ENCODE measurements at regions not wholly inside any gene's neighbourhood (a gene's known extent, or its start where the extent isn't known, plus 50 kb on each side); places are given as distances from the start of the nearest gene placed in this dataset.
A peak's percentile ranks its signal among the peaks of the same experiment; 100 is the strongest.

GRCh38 chr2:78009289-78009688, 487.1 kb upstream of the LRRTM4 start:
- H3K14ac ChIP-seq (ENCODE audit: low read length) = no peak overlapping the region
- no peak overlapping the region for H2BK120ac ChIP-seq (ENCODE audit: low read depth, low read length)
- no peak overlapping the region for H2AFZ ChIP-seq (ENCODE audit: low read length)
- H3K4me3 ChIP-seq (ENCODE audit: low read length in 2 of 2) = no peak overlapping the region
- no peaks in the 10 kb centered on the region for H3K4me1 ChIP-seq (ENCODE audit: control insufficient read depth in 2 of 2, insufficient read depth in 1 of 2, low read depth in 1 of 2, low read length in 2 of 2)
- H3K9me3 ChIP-seq (replicated peaks in 1 of 2; ENCODE audit: control insufficient read depth in 2 of 2, insufficient read depth in 1 of 2, low read depth in 1 of 2, low read length in 2 of 2) = peaks cover 0 to 2% of the 10 kb centered on the region in 2 donors
- no peak overlapping the region for H2BK5ac ChIP-seq (ENCODE audit: low read length)
- H3K27ac ChIP-seq (replicated peaks; ENCODE audit: low read length) = no peak overlapping the region
- no peaks in the 10 kb centered on the region for H3K36me3 ChIP-seq (replicated peaks in 1 of 2; ENCODE audit: control insufficient read depth in 2 of 2, insufficient read depth in 2 of 2, low read length in 2 of 2)
- H3K23ac ChIP-seq (ENCODE audit: low read depth, low read length, poor library complexity) = no peak overlapping the region
- H2BK12ac ChIP-seq (ENCODE audit: low read length) = no peak overlapping the region
- H3K4ac ChIP-seq (ENCODE audit: low read length) = no peak overlapping the region
- no peak overlapping the region for H2AK5ac ChIP-seq (ENCODE audit: low read depth, low read length)
- no peaks in the 10 kb centered on the region for H3K27me3 ChIP-seq (ENCODE audit: control insufficient read depth in 3 of 3, insufficient read depth in 3 of 3, low read depth in 1 of 3, low read length in 3 of 3)
- no peak overlapping the region for H4K91ac ChIP-seq (ENCODE audit: low read depth, low read length, poor library complexity)
- no peak overlapping the region for H3K9ac ChIP-seq (ENCODE audit: low read depth, low read length, poor library complexity)
- H3K4me2 ChIP-seq (ENCODE audit: insufficient read depth, low read length, poor library complexity, severe bottlenecking) = no peak overlapping the region
- no peak overlapping the region for H4K8ac ChIP-seq (ENCODE audit: low read depth, low read length)
- no peak overlapping the region for H2BK15ac ChIP-seq (ENCODE audit: low read length)
- no peaks in the 10 kb centered on the region for H3K79me1 ChIP-seq (ENCODE audit: low read depth, low read length)
- H3K18ac ChIP-seq (ENCODE audit: low read length) = no peak overlapping the region
- DNase-seq (ENCODE audit: low spot score) = no peak

- H4K91ac ChIP-seq (ENCODE audit: low read depth, low read length, poor library complexity) = no peak overlapping the region
- H2AFZ ChIP-seq (ENCODE audit: low read length) = no peak overlapping the region
- no peaks in the 10 kb centered on the region for H3K36me3 ChIP-seq (replicated peaks in 1 of 2; ENCODE audit: control insufficient read depth in 2 of 2, insufficient read depth in 2 of 2, low read length in 2 of 2)
- H3K14ac ChIP-seq (ENCODE audit: low read length) = no peak overlapping the region
- no peaks in the 10 kb centered on the region for H3K27me3 ChIP-seq (ENCODE audit: control insufficient read depth in 3 of 3, insufficient read depth in 3 of 3, low read depth in 1 of 3, low read length in 3 of 3)
- H3K4me1 ChIP-seq (ENCODE audit: control insufficient read depth in 2 of 2, insufficient read depth in 1 of 2, low read depth in 1 of 2, low read length in 2 of 2) = no peaks in the 10 kb centered on the region
- no peak overlapping the region for H4K8ac ChIP-seq (ENCODE audit: low read depth, low read length)
- H2BK15ac ChIP-seq (ENCODE audit: low read length) = no peak overlapping the region
- H3K4me3 ChIP-seq (ENCODE audit: low read length in 2 of 2) = no peak overlapping the region
- H2BK120ac ChIP-seq (ENCODE audit: low read depth, low read length) = no peak overlapping the region
- no peak overlapping the region for H3K18ac ChIP-seq (ENCODE audit: low read length)
- no peak overlapping the region for H3K9ac ChIP-seq (ENCODE audit: low read depth, low read length, poor library complexity)
- no CpG with 5 or more reads among the region's 2 CpGs for WGBS, 2 donors (ENCODE audit: extremely low coverage in 2 of 2, insufficient read length in 2 of 2, insufficient replicate concordance in 1 of 2)
- no peaks in the 10 kb centered on the region for H3K79me1 ChIP-seq (ENCODE audit: low read depth, low read length)
- H3K4ac ChIP-seq (ENCODE audit: low read length) = no peak overlapping the region
- H2AK5ac ChIP-seq (ENCODE audit: low read depth, low read length) = no peak overlapping the region
- H3K4me2 ChIP-seq (ENCODE audit: insufficient read depth, low read length, poor library complexity, severe bottlenecking) = no peak overlapping the region
- no peak overlapping the region for H3K27ac ChIP-seq (replicated peaks; ENCODE audit: low read length)
- H2BK5ac ChIP-seq (ENCODE audit: low read length) = no peak overlapping the region
- H3K9me3 ChIP-seq (replicated peaks in 1 of 2; ENCODE audit: control insufficient read depth in 2 of 2, insufficient read depth in 1 of 2, low read depth in 1 of 2, low read length in 2 of 2) = peaks cover 0 to under 1% of the 10 kb centered on the region in 2 donors
- H2BK12ac ChIP-seq (ENCODE audit: low read length) = no peak overlapping the region
- H3K23ac ChIP-seq (ENCODE audit: low read depth, low read length, poor library complexity) = no peak overlapping the region
- no peak for DNase-seq (ENCODE audit: low spot score)
These were observed 489.1 kb upstream of the LRRTM4 start for GRCh38 chr2:78011251-78011650.

- Histone ChIP-seq H2BK120ac (ENCODE audit: low read depth, low read length) (no peak overlapping the region), H3K4me3 (ENCODE audit: low read length in 2 of 2) (no peak overlapping the region), H4K91ac (ENCODE audit: low read depth, low read length, poor library complexity) (no peak overlapping the region), H2AK5ac (ENCODE audit: low read depth, low read length) (no peak overlapping the region), H3K23ac (ENCODE audit: low read depth, low read length, poor library complexity) (no peak overlapping the region), H2BK5ac (ENCODE audit: low read length) (no peak overlapping the region), H2AFZ (ENCODE audit: low read length) (no peak overlapping the region), H3K4ac (ENCODE audit: low read length) (no peak overlapping the region), H3K14ac (ENCODE audit: low read length) (no peak overlapping the region), H4K8ac (ENCODE audit: low read depth, low read length) (no peak overlapping the region), H3K4me2 (ENCODE audit: insufficient read depth, low read length, poor library complexity, severe bottlenecking) (no peak overlapping the region), H3K36me3 (replicated peaks in 1 of 2; ENCODE audit: control insufficient read depth in 2 of 2, insufficient read depth in 2 of 2, low read length in 2 of 2) (peaks cover 0 to 1% of the 10 kb centered on the region in 2 donors), H2BK12ac (ENCODE audit: low read length) (no peak overlapping the region), H3K79me1 (ENCODE audit: low read depth, low read length) (no peaks in the 10 kb centered on the region), H3K27ac (replicated peaks; ENCODE audit: low read length) (no peak overlapping the region), H3K4me1 (ENCODE audit: control insufficient read depth in 2 of 2, insufficient read depth in 1 of 2, low read depth in 1 of 2, low read length in 2 of 2) (no peaks in the 10 kb centered on the region), H2BK15ac (ENCODE audit: low read length) (no peak overlapping the region), H3K9me3 (replicated peaks in 1 of 2; ENCODE audit: control insufficient read depth in 2 of 2, insufficient read depth in 1 of 2, low read depth in 1 of 2, low read length in 2 of 2) (peaks cover 0 to 4% of the 10 kb centered on the region in 2 donors), H3K27me3 (ENCODE audit: control insufficient read depth in 3 of 3, insufficient read depth in 3 of 3, low read depth in 1 of 3, low read length in 3 of 3) (no peaks in the 10 kb centered on the region), H3K9ac (ENCODE audit: low read depth, low read length, poor library complexity) (no peak overlapping the region), H3K18ac (ENCODE audit: low read length) (no peak overlapping the region)
- DNase-seq (ENCODE audit: low spot score) = no peak
- no CpG with 5 or more reads among the region's 4 CpGs for WGBS, 2 donors (ENCODE audit: extremely low coverage in 2 of 2, insufficient read length in 2 of 2, insufficient replicate concordance in 1 of 2)
These were observed 498.3 kb upstream of the LRRTM4 start for GRCh38 chr2:78020491-78020890.

GRCh38 chr2:78023356-78023755, 501.2 kb upstream of the LRRTM4 start:
- Histone ChIP-seq H3K4me3 (ENCODE audit: low read length in 2 of 2) (no peak overlapping the region), H3K79me1 (ENCODE audit: low read depth, low read length) (no peaks in the 10 kb centered on the region), H3K23ac (ENCODE audit: low read depth, low read length, poor library complexity) (no peak overlapping the region), H3K36me3 (replicated peaks in 1 of 2; ENCODE audit: control insufficient read depth in 2 of 2, insufficient read depth in 2 of 2, low read length in 2 of 2) (peaks cover 0 to 1% of the 10 kb centered on the region in 2 donors), H3K4me2 (ENCODE audit: insufficient read depth, low read length, poor library complexity, severe bottlenecking) (no peak overlapping the region), H4K91ac (ENCODE audit: low read depth, low read length, poor library complexity) (no peak overlapping the region), H2AFZ (ENCODE audit: low read length) (no peak overlapping the region), H2AK5ac (ENCODE audit: low read depth, low read length) (no peak overlapping the region), H3K18ac (ENCODE audit: low read length) (no peak overlapping the region), H4K8ac (ENCODE audit: low read depth, low read length) (no peak overlapping the region), H2BK12ac (ENCODE audit: low read length) (no peak overlapping the region), H3K4me1 (ENCODE audit: control insufficient read depth in 2 of 2, insufficient read depth in 1 of 2, low read depth in 1 of 2, low read length in 2 of 2) (no peaks in the 10 kb centered on the region), H2BK5ac (ENCODE audit: low read length) (peak overlapping the region; percentile 75), H3K27ac (replicated peaks; ENCODE audit: low read length) (no peak overlapping the region), H3K4ac (ENCODE audit: low read length) (no peak overlapping the region), H3K9me3 (replicated peaks in 1 of 2; ENCODE audit: control insufficient read depth in 2 of 2, insufficient read depth in 1 of 2, low read depth in 1 of 2, low read length in 2 of 2) (peaks cover 0 to 4% of the 10 kb centered on the region in 2 donors), H2BK15ac (ENCODE audit: low read length) (no peak overlapping the region), H3K9ac (ENCODE audit: low read depth, low read length, poor library complexity) (no peak overlapping the region), H3K27me3 (ENCODE audit: control insufficient read depth in 3 of 3, insufficient read depth in 3 of 3, low read depth in 1 of 3, low read length in 3 of 3) (no peaks in the 10 kb centered on the region), H2BK120ac (ENCODE audit: low read depth, low read length) (no peak overlapping the region), H3K14ac (ENCODE audit: low read length) (no peak overlapping the region)
- no peak for DNase-seq (ENCODE audit: low spot score)
- no CpG with 5 or more reads among the region's 1 CpG for WGBS, 2 donors (ENCODE audit: extremely low coverage in 2 of 2, insufficient read length in 2 of 2, insufficient replicate concordance in 1 of 2)
